PC-9 (cell line): ENCODE measurements at regions not wholly inside any gene's neighbourhood (a gene's known extent, or its start where the extent isn't known, plus 50 kb on each side); places are given as distances from the start of the nearest gene placed in this dataset.
"Not testable (repeated sequence)": the region's sequence is repeated elsewhere in the genome, so short reads cannot be mapped to it uniquely, and the experiment has no call there.

ENCODE experiments used
- BruUV-seq: library from RNA; stranded (reverse); fragments of 400-500 nt; replicated peaks from 2 replicates; lab custom pipeline; 2021; lab: Mats Ljungman, UMichigan
- CTCF ChIA-PET: fragments of 300-600 bp; sonication (Branson Sonifier 250); formaldehyde crosslinking; loops from one replicate; lab custom pipeline; 2022; ENCODE audit warnings: antibody characterized with exemption; lab: Charles Lee
- POLR2A ChIA-PET: fragments of 300-600 bp; sonication (Branson Sonifier 250); formaldehyde crosslinking; loops from one replicate; lab custom pipeline; 2022; ENCODE audit warnings: antibody characterized with exemption; ENCODE audit not compliant: unreplicated experiment; lab: Charles Lee
- DNase-seq, 2 experiments: peaks; one replicate each; pipeline versions ENCODE4 v3.0.0 to v3.0.0-alpha.2; 2015 to 2022; ENCODE audit warnings: mixed read lengths in 1 of 2
- H2AFZ ChIP-seq: fragments of 200-600 bp; sonication (generic); 2 replicates; pipeline ENCODE4 v1.8.1; 2017; ENCODE audit warnings: antibody characterized with exemption
- H3F3A ChIP-seq: fragments of 200-600 bp; sonication (generic); 2 replicates; pipeline ENCODE4 v1.8.1; 2017; ENCODE audit warnings: antibody characterized with exemption, mild to moderate bottlenecking, low read depth; ENCODE audit not compliant: insufficient read depth
- H3K27ac ChIP-seq: fragments of 200-600 bp; sonication (generic); 2 replicates; pipeline ENCODE4 v1.6.1; 2016; ENCODE audit warnings: mixed run types
- H3K27me3 ChIP-seq: fragments of 200-600 bp; sonication (generic); 2 replicates; pipeline ENCODE4 v1.6.1; 2016; ENCODE audit warnings: low read depth, mixed run types; ENCODE audit not compliant: insufficient read depth
- H3K36me3 ChIP-seq: fragments of 200-600 bp; sonication (generic); 2 replicates; pipeline ENCODE4 v1.6.1; 2016; ENCODE audit warnings: low read depth, mixed run types
- H3K4me1 ChIP-seq: fragments of 200-600 bp; sonication (generic); replicated peaks from 2 replicates; pipeline ENCODE4 v1.6.1; 2016; ENCODE audit warnings: mixed run types; ENCODE audit not compliant: insufficient read depth
- H3K4me2 ChIP-seq: fragments of 200-600 bp; sonication (generic); 2 replicates; pipeline ENCODE4 v1.6.1; 2017; ENCODE audit warnings: mixed run types
- H3K4me3 ChIP-seq: fragments of 200-600 bp; sonication (generic); 2 replicates; pipeline ENCODE4 v1.6.1; 2016; ENCODE audit warnings: mixed run types
- H3K79me2 ChIP-seq: fragments of 200-600 bp; sonication (generic); 2 replicates; pipeline ENCODE4 v1.6.1; 2017; ENCODE audit warnings: low read depth, mixed run types
- H3K9me2 ChIP-seq: fragments of 200-600 bp; sonication (generic); 2 replicates; pipeline ENCODE4 v1.8.1; 2017; ENCODE audit warnings: mild to moderate bottlenecking; ENCODE audit not compliant: insufficient read depth
- H3K9me3 ChIP-seq: fragments of 200-600 bp; sonication (generic); 2 replicates; pipeline ENCODE4 v1.8.1; 2016; ENCODE audit warnings: low read depth; ENCODE audit not compliant: insufficient read depth
- H4K20me1 ChIP-seq: fragments of 200-600 bp; sonication (generic); 2 replicates; pipeline ENCODE4 v1.8.1; 2017; ENCODE audit not compliant: insufficient read depth
- CTCF ChIP-seq: fragments of 200-600 bp; sonication (generic); conservative IDR thresholded peaks from 2 replicates; pipeline ENCODE4 v1.6.1; 2017; ENCODE audit warnings: mixed run types, antibody characterized with exemption, mild to moderate bottlenecking, moderate library complexity
- EZH2 ChIP-seq: fragments of 200-600 bp; sonication (generic); IDR thresholded peaks from 2 replicates; pipeline ENCODE4 v1.8.0; 2017; ENCODE audit warnings: antibody characterized with exemption, low read depth
- intact Hi-C: fragments of 100-400 bp; cut with micrococcal nuclease; formaldehyde crosslinking; loops from one replicate; pipeline ENCODE4 v1.10.0; 2022; ENCODE audit not compliant: unreplicated experiment

GRCh38 chr17:27954548-27955495, 61.7 kb upstream of the LYRM9 start:
- ChIA-PET CTCF (no interaction called here), POLR2A (no interaction called here)
- peaks cover 21% of the 10 kb centered on the region; the same call in 1 of the 2 replicates for H3K27me3 ChIP-seq
- no TSS peak for BruUV-seq
- H3K27ac ChIP-seq = no peak overlapping the region
- H3K79me2 ChIP-seq = no peaks in the 10 kb centered on the region
- H3K4me1 ChIP-seq = no peaks in the 10 kb centered on the region
- no peaks in the 10 kb centered on the region for H3K9me3 ChIP-seq
- TF ChIP-seq CTCF (no peak), EZH2 (no peak)
- H3K4me2 ChIP-seq = no peak overlapping the region
- no peaks in the 10 kb centered on the region for H3K9me2 ChIP-seq
- intact Hi-C loops = no loop called here
- no peak overlapping the region for H3K4me3 ChIP-seq
- H3K36me3 ChIP-seq = no peaks in the 10 kb centered on the region
- no peak for DNase-seq
- no peak overlapping the region for H2AFZ ChIP-seq
- H3F3A ChIP-seq = no peaks in the 10 kb centered on the region
- H4K20me1 ChIP-seq = no peaks in the 10 kb centered on the region

GRCh38 chr17:27956601-27957445, 63.7 kb upstream of the LYRM9 start:
- H2AFZ ChIP-seq = no peak overlapping the region
- intact Hi-C loops = no loop called here
- CTCF ChIA-PET = no interaction called here

GRCh38 chr17:27957446-27957793, 64.3 kb upstream of the LYRM9 start:
- DNase-seq, H3K9me2 ChIP-seq, H4K20me1 ChIP-seq, H3K4me3 ChIP-seq, BruUV-seq, H2AFZ ChIP-seq, H3K79me2 ChIP-seq, intact Hi-C loops, CTCF ChIA-PET, H3K9me3 ChIP-seq, H3K4me2 ChIP-seq, H3F3A ChIP-seq, H3K27ac ChIP-seq, H3K36me3 ChIP-seq, POLR2A ChIA-PET, H3K4me1 ChIP-seq: not testable (repeated sequence)
- peaks cover 19% of the 10 kb centered on the region; the same call in 1 of the 2 replicates for H3K27me3 ChIP-seq

More at GRCh38 chr17:27956601-27957445, 63.7 kb upstream of the LYRM9 start:
- H3K4me2 ChIP-seq = no peak overlapping the region
- BruUV-seq = no TSS peak
- H3K4me1 ChIP-seq = no peaks in the 10 kb centered on the region
- H3K9me2 ChIP-seq = no peaks in the 10 kb centered on the region
- peaks cover 21% of the 10 kb centered on the region; the same call in 1 of the 2 replicates for H3K27me3 ChIP-seq
- TF ChIP-seq CTCF = no peak
- no peak for TF ChIP-seq EZH2
- H3F3A ChIP-seq = no peaks in the 10 kb centered on the region
- no peak for DNase-seq
- H3K36me3 ChIP-seq = no peaks in the 10 kb centered on the region
- POLR2A ChIA-PET = interaction anchor here (0.5 kb wide), 1 partner anchor 390 kb away, joined by 5 read pairs; no protein-coding TSS in a partner anchor
- no peaks in the 10 kb centered on the region for H3K79me2 ChIP-seq
- H3K4me3 ChIP-seq = no peak overlapping the region
- H3K9me3 ChIP-seq = no peaks in the 10 kb centered on the region
- no peaks in the 10 kb centered on the region for H4K20me1 ChIP-seq
- no peak overlapping the region for H3K27ac ChIP-seq
